ENCODE measurements at regions not wholly inside any gene's neighbourhood (a gene's known extent, or its start where the extent isn't known, plus 50 kb on each side); places are given as distances from the start of the nearest gene placed in this dataset.

DNA sequence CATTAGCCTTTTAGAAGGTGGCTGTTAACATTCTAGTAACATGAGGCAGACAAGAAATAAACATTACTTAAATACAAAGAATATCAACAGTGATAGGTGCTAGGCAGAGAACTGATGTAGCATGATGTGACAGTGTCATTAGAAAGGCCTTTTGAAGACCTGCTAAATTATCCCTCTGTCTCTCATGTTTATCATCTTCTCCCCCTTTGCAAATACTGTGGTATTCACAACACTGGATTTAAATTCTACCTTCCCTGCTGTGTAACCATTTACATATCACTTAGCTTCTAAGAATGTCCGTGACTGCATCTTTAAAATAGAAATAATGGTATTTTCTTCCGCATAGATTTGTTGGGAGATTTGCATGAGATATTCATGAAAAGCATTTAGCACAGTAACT, 74.4 kb upstream of the CLEC14A start:
- intact Hi-C loops (cut with micrococcal nuclease), result no loop called here
- CTCF ChIA-PET, result no interaction called here

DNA sequence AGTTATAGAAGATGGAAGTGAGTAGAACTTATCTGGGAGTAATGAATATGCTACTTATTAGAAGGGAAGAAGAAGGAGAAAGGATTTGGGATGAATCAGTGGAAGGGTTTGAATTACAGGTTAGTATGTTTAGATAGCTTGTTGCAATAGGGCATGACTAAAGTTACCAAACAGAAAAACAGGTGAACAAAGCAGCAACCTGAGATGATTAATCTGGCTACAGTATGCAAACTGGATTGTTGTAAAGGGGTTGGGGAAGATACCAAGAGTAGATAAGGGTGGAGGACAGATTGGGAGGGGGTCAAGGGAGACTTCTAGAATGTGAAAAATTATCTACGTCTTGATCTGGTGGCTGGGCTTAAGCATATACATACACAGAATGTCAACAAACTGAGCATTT, 73.4 kb upstream of the CLEC14A start:
- RAD21 ChIA-PET (ENCODE audit: low non-redundant PET in 1 of 2, low total read pairs in 2 of 2, uncharacterized antibody in 2 of 2, unreplicated experiment in 2 of 2), result no interaction called here
- intact Hi-C loops (cut with micrococcal nuclease), result no loop called here
- no peaks in the 10 kb centered on the region for H3K9me2 ChIP-seq (ENCODE audit: insufficient read depth)
- no peaks in the 10 kb centered on the region; a peak in 1 of 4 replicates for H3K9me3 ChIP-seq (ENCODE audit: control insufficient read depth in 1 of 2, insufficient read depth in 1 of 2, low read depth in 1 of 2, low read length in 2 of 2)
- no peak overlapping the region for H3K4me3 ChIP-seq (replicated peaks in 1 of 2; ENCODE audit: low read depth in 1 of 2, low read length in 2 of 2)
- H3K4me2 ChIP-seq (ENCODE audit: low read length), result no peak overlapping the region
- H3K27me3 ChIP-seq (ENCODE audit: insufficient read depth, low read length), result no peaks in the 10 kb centered on the region
- no TSS peak for BruUV-seq (replicated peaks)
- no peak overlapping the region for H3K27ac ChIP-seq (ENCODE audit: low read depth, low read length)
- POLR2A ChIA-PET, result no interaction called here
- no peak overlapping the region for H2AFZ ChIP-seq (ENCODE audit: low read depth, low read length, poor library complexity, severe bottlenecking)
- H3K4me1 ChIP-seq (ENCODE audit: control insufficient read depth in 1 of 2, insufficient read depth in 2 of 2, low read length in 2 of 2), result no peaks in the 10 kb centered on the region
- DNase-seq (ENCODE audit: low read depth, low spot score), result no peak
- no peak for ATAC-seq
- no peak overlapping the region for H3K9ac ChIP-seq (ENCODE audit: low read length)
- CTCF ChIA-PET, result no interaction called here
- H3K36me3 ChIP-seq (ENCODE audit: control insufficient read depth in 1 of 2, insufficient read depth in 2 of 2, low read length in 2 of 2), result no peaks in the 10 kb centered on the region
- H4K20me1 ChIP-seq (ENCODE audit: insufficient read depth), result no peaks in the 10 kb centered on the region
- H3K79me2 ChIP-seq (ENCODE audit: insufficient read depth, low read length), result no peaks in the 10 kb centered on the region
- TF ChIP-seq ZFX (IDR thresholded peaks at IDR 0.05) (no peak), FOSL1 (IDR thresholded peaks at IDR 0.05; ENCODE audit: low read depth) (no peak), SIN3A (IDR thresholded peaks at IDR 0.05; ENCODE audit: low read depth) (no peak), ZNF274 (IDR thresholded peaks at IDR 0.05; ENCODE audit: low read depth, low read length) (no peak), EZH2 (IDR thresholded peaks at IDR 0.05) (no peak), ELF1 (IDR thresholded peaks at IDR 0.05; ENCODE audit: borderline replicate concordance, low read depth) (no peak)
- TF ChIP-seq, protein P1, sequence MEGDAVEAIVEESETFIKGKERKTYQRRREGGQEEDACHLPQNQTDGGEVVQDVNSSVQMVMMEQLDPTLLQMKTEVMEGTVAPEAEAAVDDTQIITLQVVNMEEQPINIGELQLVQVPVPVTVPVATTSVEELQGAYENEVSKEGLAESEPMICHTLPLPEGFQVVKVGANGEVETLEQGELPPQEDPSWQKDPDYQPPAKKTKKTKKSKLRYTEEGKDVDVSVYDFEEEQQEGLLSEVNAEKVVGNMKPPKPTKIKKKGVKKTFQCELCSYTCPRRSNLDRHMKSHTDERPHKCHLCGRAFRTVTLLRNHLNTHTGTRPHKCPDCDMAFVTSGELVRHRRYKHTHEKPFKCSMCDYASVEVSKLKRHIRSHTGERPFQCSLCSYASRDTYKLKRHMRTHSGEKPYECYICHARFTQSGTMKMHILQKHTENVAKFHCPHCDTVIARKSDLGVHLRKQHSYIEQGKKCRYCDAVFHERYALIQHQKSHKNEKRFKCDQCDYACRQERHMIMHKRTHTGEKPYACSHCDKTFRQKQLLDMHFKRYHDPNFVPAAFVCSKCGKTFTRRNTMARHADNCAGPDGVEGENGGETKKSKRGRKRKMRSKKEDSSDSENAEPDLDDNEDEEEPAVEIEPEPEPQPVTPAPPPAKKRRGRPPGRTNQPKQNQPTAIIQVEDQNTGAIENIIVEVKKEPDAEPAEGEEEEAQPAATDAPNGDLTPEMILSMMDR (IDR thresholded peaks at IDR 0.05 in 2 of 3, conservative IDR thresholded peaks at IDR 0.05 in 1 of 3; ENCODE audit: borderline replicate concordance in 1 of 3, insufficient read depth in 1 of 3, low read depth in 2 of 3, low read length in 2 of 3), result no peak
- TF ChIP-seq, protein P2, sequence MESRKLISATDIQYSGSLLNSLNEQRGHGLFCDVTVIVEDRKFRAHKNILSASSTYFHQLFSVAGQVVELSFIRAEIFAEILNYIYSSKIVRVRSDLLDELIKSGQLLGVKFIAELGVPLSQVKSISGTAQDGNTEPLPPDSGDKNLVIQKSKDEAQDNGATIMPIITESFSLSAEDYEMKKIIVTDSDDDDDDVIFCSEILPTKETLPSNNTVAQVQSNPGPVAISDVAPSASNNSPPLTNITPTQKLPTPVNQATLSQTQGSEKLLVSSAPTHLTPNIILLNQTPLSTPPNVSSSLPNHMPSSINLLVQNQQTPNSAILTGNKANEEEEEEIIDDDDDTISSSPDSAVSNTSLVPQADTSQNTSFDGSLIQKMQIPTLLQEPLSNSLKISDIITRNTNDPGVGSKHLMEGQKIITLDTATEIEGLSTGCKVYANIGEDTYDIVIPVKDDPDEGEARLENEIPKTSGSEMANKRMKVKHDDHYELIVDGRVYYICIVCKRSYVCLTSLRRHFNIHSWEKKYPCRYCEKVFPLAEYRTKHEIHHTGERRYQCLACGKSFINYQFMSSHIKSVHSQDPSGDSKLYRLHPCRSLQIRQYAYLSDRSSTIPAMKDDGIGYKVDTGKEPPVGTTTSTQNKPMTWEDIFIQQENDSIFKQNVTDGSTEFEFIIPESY (IDR thresholded peaks at IDR 0.05; ENCODE audit: extremely low read depth, insufficient replicate concordance, low read length), result no peak

More for the DNA sequence above, 74.4 kb upstream of the CLEC14A start:
- ATAC-seq (no peak), DNase-seq (ENCODE audit: low read depth, low spot score) (no peak)
- POLR2A ChIA-PET, result no interaction called here
- TF ChIP-seq, protein P3, sequence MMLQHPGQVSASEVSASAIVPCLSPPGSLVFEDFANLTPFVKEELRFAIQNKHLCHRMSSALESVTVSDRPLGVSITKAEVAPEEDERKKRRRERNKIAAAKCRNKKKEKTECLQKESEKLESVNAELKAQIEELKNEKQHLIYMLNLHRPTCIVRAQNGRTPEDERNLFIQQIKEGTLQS (IDR thresholded peaks at IDR 0.05), result no peak
- TF ChIP-seq EZH2phosphoT487 (IDR thresholded peaks at IDR 0.05; ENCODE audit: borderline replicate concordance) (no peak), EGR1 (IDR thresholded peaks at IDR 0.05; ENCODE audit: low read depth) (no peak), SRF (IDR thresholded peaks at IDR 0.05; ENCODE audit: low read depth) (no peak), POLR2A (IDR thresholded peaks at IDR 0.05; ENCODE audit: borderline replicate concordance, extremely low read depth, insufficient read depth, insufficient read length) (no peak), FOSL1 (IDR thresholded peaks at IDR 0.05; ENCODE audit: low read depth) (no peak), CBX3 (IDR thresholded peaks at IDR 0.05; ENCODE audit: low read depth) (no peak), TCF7L2 (IDR thresholded peaks at IDR 0.05; ENCODE audit: borderline replicate concordance, extremely low read depth, insufficient read depth, insufficient read length) (no peak), SP1 (IDR thresholded peaks at IDR 0.05; ENCODE audit: low read depth) (no peak), EZH2 (IDR thresholded peaks at IDR 0.05) (no peak), JUND (IDR thresholded peaks at IDR 0.05) (no peak), ZFX (IDR thresholded peaks at IDR 0.05) (no peak)
- TF ChIP-seq, protein P2 (IDR thresholded peaks at IDR 0.05; ENCODE audit: extremely low read depth, insufficient replicate concordance, low read length), result no peak
- Histone ChIP-seq H3K27ac (ENCODE audit: low read depth, low read length) (no peak overlapping the region), H3K9me2 (ENCODE audit: insufficient read depth) (no peaks in the 10 kb centered on the region), H3K9me3 (ENCODE audit: control insufficient read depth in 1 of 2, insufficient read depth in 1 of 2, low read depth in 1 of 2, low read length in 2 of 2) (no peaks in the 10 kb centered on the region; a peak in 1 of 4 replicates), H3K4me3 (replicated peaks in 1 of 2; ENCODE audit: low read depth in 1 of 2, low read length in 2 of 2) (no peak overlapping the region), H3K9ac (ENCODE audit: low read length) (no peak overlapping the region), H3K36me3 (ENCODE audit: control insufficient read depth in 1 of 2, insufficient read depth in 2 of 2, low read length in 2 of 2) (no peaks in the 10 kb centered on the region), H3K27me3 (ENCODE audit: insufficient read depth, low read length) (no peaks in the 10 kb centered on the region), H3K4me1 (ENCODE audit: control insufficient read depth in 1 of 2, insufficient read depth in 2 of 2, low read length in 2 of 2) (no peaks in the 10 kb centered on the region), H3K4me2 (ENCODE audit: low read length) (no peak overlapping the region), H4K20me1 (ENCODE audit: insufficient read depth) (no peaks in the 10 kb centered on the region), H2AFZ (ENCODE audit: low read depth, low read length, poor library complexity, severe bottlenecking) (no peak overlapping the region), H3K79me2 (ENCODE audit: insufficient read depth, low read length) (no peaks in the 10 kb centered on the region)
- RAD21 ChIA-PET (ENCODE audit: low non-redundant PET in 1 of 2, low total read pairs in 2 of 2, uncharacterized antibody in 2 of 2, unreplicated experiment in 2 of 2), result no interaction called here
- BruUV-seq (replicated peaks), result no TSS peak

All from HCT116 (cell line).